ENCODE measurements at regions not wholly inside any gene's neighbourhood (a gene's known extent, or its start where the extent isn't known, plus 50 kb on each side); places are given as distances from the start of the nearest gene placed in this dataset.

DNA sequence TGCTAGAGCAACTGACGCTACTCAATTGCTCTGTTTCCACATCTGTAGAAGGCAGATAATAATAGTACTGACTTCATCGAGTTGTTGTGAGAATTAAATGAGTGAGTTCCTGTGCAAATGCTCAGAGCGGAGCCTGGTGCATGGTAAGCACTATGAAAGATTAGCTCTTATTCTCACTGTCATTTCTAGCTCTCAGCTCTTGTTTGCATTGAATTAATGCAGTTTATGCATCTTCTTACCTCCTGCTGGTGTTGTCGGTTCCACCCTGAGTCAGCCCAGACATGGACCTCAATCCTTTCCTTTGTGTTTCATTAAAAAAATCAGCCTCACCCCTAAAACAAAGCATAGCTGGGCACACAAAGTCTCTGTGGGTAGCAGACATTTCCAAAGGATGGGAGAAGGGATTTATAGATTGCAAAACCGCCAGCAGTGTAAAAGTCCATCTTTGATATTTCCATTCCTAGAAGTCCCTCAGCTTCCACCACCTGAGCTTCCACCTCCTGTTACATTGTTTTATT lies 254.4 kb upstream of the CSF3R start:
- TF ChIP-seq ZNF274 (IDR thresholded peaks at IDR 0.05; ENCODE audit: borderline replicate concordance, extremely low read depth, low read length), result no peak
- TF ChIP-seq, protein P1, sequence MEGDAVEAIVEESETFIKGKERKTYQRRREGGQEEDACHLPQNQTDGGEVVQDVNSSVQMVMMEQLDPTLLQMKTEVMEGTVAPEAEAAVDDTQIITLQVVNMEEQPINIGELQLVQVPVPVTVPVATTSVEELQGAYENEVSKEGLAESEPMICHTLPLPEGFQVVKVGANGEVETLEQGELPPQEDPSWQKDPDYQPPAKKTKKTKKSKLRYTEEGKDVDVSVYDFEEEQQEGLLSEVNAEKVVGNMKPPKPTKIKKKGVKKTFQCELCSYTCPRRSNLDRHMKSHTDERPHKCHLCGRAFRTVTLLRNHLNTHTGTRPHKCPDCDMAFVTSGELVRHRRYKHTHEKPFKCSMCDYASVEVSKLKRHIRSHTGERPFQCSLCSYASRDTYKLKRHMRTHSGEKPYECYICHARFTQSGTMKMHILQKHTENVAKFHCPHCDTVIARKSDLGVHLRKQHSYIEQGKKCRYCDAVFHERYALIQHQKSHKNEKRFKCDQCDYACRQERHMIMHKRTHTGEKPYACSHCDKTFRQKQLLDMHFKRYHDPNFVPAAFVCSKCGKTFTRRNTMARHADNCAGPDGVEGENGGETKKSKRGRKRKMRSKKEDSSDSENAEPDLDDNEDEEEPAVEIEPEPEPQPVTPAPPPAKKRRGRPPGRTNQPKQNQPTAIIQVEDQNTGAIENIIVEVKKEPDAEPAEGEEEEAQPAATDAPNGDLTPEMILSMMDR (IDR thresholded peaks at IDR 0.05; ENCODE audit: control extremely low read depth in 1 of 3, insufficient read depth in 1 of 3, low read depth in 1 of 3, low read length in 3 of 3), result no peak
- TF ChIP-seq NRF1 (IDR thresholded peaks at IDR 0.05; ENCODE audit: low read depth, low read length), result no peak
- TF ChIP-seq YY1 (IDR thresholded peaks at IDR 0.05; ENCODE audit: low read depth, low read length), result no peak
- no peak for TF ChIP-seq BACH1 (IDR thresholded peaks at IDR 0.05; ENCODE audit: low read length)
- TF ChIP-seq SIN3A (conservative IDR thresholded peaks at IDR 0.05 in 1 of 2, IDR thresholded peaks at IDR 0.05 in 1 of 2; ENCODE audit: low read depth in 1 of 2, low read length in 2 of 2), result no peak

Measured in H1 (cell line).